HAP-1 (cell line): ENCODE measurements at regions not wholly inside any gene's neighbourhood (a gene's known extent, or its start where the extent isn't known, plus 50 kb on each side); places are given as distances from the start of the nearest gene placed in this dataset.
"Not testable (repeated sequence)": the region's sequence is repeated elsewhere in the genome, so short reads cannot be mapped to it uniquely, and the experiment has no call there.

ENCODE experiments used
- DNase-seq, 2 experiments: peaks; one replicate each; pipeline ENCODE4 v3.0.0-alpha.2; 2016 to 2020; ENCODE audit warnings: low spot score in 2 of 2
- H3K27me3 ChIP-seq: fragments of 250-450 bp; sonication (Bioruptor Pico); 2 replicates; pipeline ENCODE4 v1.5.1; 2020; ENCODE audit warnings: low read depth, mild to moderate bottlenecking, moderate library complexity
- H3K36me3 ChIP-seq: fragments of 250-450 bp; sonication (Bioruptor Pico); replicated peaks from 2 replicates; pipeline ENCODE4 v1.5.1; 2020; ENCODE audit warnings: mild to moderate bottlenecking
- H3K4me1 ChIP-seq: fragments of 250-450 bp; sonication (Bioruptor Pico); 2 replicates; pipeline ENCODE4 v1.5.1; 2020; ENCODE audit warnings: mild to moderate bottlenecking
- H3K4me3 ChIP-seq: fragments of 250-450 bp; sonication (Bioruptor Pico); 2 replicates; pipeline ENCODE4 v1.5.1; 2020; ENCODE audit warnings: mild to moderate bottlenecking, moderate library complexity
- H3K9me3 ChIP-seq: fragments of 250-450 bp; sonication (Bioruptor Pico); 2 replicates; pipeline ENCODE4 v1.5.1; 2020; ENCODE audit warnings: mild to moderate bottlenecking, moderate library complexity
- in situ Hi-C: fragments of 300-500 bp; cut with MboI; formaldehyde crosslinking; loops from 3 replicates; pipeline ENCODE4 v1.14.3; 2020; ENCODE audit warnings: low sequenced_read_pairs, inconsistent platforms, mixed read lengths

DNA sequence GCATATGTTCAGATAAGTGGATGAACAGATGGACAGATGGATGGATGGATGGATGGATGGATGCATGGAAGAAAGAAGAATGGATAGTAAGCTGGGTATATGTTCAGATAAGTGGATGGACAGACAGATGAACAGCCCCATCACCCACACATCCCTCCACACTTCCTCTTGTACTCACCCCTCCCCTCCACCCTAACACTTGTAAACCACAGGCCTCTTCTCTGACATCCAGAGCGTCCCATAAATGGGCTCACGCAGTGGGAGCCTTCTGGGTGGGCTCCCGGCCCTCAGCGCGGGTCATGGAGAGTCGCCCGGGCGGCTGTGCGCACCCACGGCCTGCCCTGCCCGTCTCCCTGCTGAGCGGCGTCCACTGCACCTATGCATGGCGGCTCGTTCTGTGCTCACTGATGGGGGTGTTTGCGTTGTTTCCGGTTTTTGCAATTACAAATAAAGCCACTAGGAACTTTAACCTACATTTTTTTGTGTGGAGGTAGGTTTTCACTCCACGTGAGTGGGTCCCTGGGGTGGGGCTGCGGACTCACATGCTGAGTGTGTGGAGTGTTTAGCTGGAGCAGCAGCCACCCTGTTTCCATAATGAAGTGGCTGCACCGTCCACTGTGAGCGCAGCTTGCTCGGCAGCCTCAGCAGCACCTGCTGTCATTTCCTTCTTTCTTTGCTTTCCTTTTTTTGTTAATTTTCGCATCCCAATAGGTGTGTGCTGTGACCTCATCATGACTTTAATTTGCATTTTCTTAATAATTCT, 78.8 kb upstream of the SFSWAP start:
- H3K36me3 ChIP-seq, H3K4me1 ChIP-seq, DNase-seq, H3K4me3 ChIP-seq, H3K9me3 ChIP-seq, H3K27me3 ChIP-seq, in situ Hi-C loops: not testable (repeated sequence)

DNA sequence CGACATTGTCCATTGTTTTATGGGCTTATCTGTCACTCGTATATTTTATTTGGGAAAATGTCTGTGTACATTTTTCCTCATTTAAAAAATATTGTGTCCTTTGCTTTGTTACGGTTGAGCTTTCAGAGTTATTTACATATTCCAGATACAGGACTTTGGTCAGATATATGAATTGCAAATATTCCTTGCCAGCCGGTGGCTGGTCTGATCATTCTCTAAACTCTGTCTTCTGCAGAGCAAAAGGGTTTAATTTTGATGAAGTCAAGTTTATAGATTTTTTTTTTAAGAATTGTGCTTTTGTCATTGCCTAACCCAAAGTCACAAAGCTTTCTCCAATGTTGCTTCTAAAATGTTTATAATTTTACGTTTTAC, 78.3 kb upstream of the SFSWAP start:
- H3K36me3 ChIP-seq, H3K9me3 ChIP-seq, H3K4me1 ChIP-seq, H3K27me3 ChIP-seq, in situ Hi-C loops, H3K4me3 ChIP-seq, DNase-seq: not testable (repeated sequence)

DNA sequence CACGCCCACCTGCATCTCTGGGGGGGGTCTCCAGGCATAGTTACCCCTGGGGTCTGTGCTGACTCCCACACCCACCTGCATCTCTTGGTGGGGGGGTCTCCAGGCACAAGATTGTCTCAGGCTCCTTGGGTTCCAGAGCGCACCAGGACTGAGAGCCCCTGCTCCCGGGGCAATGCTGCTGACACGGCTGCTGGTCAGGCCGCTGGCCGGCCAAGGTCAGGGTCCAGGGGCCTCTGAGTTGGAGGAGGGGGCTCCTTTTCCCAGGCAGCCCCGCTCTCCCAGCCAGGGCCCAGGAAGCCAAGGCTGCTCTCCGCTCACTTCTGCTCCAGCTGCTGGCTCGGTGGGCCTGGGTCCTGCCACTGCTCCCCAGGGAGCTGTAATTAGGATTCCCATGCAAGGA, 77.3 kb upstream of the SFSWAP start:
- in situ Hi-C loops, H3K36me3 ChIP-seq, DNase-seq, H3K27me3 ChIP-seq, H3K9me3 ChIP-seq, H3K4me1 ChIP-seq, H3K4me3 ChIP-seq: not testable (repeated sequence)

DNA sequence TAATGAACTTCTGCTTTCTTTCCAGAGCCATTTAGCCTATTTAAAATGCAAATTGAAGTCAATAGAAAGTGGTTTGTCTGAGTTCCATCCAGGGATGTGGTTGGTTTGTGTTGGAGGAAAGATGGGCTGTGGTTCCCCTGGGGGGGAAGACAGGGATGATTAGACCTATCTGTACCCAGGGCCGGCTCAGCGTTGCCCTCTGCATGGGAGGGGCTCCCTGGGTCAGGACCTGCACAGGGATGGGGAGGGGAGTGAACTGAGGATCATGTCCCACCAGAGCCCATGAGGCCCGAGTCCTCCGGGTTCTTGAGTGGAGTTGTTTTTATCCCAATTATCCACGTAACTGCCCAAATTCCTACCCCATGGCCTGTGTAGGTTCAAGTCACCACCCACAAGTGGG, 76.9 kb upstream of the SFSWAP start:
- Histone ChIP-seq H3K9me3 (no peaks in the 10 kb centered on the region), H3K4me3 (no peak overlapping the region), H3K4me1 (no peaks in the 10 kb centered on the region), H3K36me3 (no peaks in the 10 kb centered on the region), H3K27me3 (no peaks in the 10 kb centered on the region)
- in situ Hi-C loops: no loop called here
- no peak for DNase-seq

DNA sequence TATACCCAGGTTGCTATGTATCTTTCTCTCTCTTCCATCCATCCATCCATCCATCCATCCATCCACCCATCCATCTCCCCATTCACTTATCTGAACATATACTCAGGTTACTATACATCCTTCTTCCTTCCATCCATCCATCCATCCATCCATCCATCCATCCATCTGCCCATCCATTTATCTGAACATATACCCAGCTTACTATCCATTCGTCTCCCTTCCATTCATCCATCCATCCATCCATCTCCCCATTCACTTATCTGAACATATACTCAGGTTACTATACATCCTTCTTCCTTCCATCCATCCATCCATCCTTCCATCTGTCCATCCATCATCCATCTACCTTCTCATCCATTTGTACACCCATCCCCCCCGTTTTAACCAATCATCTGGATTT, 75.9 kb upstream of the SFSWAP start:
- H3K36me3 ChIP-seq, H3K9me3 ChIP-seq, H3K27me3 ChIP-seq, DNase-seq, H3K4me1 ChIP-seq, in situ Hi-C loops, H3K4me3 ChIP-seq: not testable (repeated sequence)

DNA sequence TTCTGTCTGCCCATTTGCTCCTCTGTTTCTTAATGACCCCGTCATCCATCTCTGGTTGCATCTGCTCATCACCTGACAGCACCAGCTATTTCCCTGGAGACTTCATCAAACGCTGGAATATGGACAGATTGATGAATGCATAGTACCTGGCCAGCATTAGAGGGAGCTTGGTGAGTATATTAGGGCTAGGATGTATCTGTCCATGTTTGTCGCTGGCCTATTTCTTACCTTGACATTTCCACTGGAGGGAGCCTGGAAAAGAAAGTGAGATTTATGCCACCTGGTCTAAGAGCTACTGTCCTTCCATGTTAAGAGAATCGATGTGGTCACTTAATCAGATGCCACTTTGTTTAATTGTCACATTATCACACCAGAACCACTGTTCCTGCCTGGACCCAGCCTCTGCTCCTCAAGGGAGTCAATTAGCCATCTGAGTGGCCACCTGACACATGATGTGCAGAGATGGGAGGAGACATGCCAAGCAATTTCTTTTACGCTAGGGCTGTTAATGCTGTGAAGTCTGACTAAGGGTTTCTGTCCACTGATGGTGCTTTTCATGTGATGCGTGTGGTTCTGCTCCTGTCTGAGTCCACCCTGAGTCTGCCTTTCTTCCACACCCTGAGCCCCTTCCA, 75.3 kb upstream of the SFSWAP start:
- Histone ChIP-seq H3K36me3 (no peaks in the 10 kb centered on the region), H3K4me3 (no peak overlapping the region), H3K9me3 (no peaks in the 10 kb centered on the region), H3K4me1 (no peaks in the 10 kb centered on the region), H3K27me3 (no peaks in the 10 kb centered on the region)
- in situ Hi-C loops: no loop called here
- DNase-seq: no peak

DNA sequence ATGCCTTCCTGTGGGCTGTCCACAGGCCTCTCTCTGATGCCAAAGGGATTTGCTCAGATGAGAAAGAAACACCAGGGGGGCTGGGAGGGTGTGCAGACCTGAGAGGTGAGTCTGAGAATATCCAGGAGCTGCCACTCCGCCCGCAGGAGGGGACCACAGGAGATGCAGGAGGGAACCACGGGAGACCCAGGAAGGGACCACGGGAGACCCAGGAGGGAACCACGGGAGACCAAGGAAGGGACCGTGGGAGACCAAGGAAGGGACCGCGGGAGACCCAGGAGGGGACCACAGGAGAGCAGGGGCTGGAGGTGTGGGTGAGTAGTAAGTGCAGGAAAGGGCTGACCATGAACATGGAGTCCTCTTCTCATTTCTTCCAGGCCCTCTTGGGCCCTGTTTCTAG, 74.6 kb upstream of the SFSWAP start:
- in situ Hi-C loops: no loop called here

DNA sequence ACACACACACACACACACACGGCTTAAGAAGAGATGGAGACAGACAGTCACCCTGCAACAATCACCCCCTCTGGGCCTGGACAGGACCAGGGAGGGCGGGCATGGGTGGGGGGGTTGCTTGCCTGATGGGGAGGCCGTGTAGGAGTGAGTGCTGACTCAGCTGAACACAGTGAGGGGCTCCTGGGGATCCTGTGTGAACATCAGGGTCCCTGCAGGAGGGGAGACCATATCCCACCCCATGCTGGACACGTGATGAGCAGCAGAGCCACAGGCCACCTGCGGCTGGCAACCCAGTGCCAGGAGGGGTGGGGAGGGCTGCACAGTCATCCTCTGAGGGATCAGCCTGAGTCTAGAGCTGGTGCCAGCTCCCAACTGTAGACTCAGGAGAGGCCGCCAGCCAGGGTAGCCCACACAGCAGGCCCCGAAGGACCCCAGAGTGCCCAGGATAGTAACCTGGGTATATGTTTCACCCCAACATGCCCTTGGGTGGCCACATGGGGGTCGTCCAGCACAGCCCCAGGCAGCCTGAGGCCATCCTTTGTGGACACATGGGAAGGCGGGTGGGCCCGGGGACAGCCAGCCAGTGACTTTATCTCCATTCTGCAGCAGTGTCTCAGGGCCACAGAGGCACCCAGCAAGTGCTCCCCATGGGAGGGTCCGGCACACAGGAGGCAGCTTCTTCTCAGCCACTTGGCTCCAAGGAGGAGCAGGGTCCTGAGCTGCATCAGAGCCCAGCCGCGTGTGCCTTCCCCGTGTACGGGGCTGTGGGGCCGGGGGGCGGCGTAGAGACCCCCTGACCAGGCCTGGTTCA, 73.7 kb upstream of the SFSWAP start:
- Histone ChIP-seq H3K27me3 (no peaks in the 10 kb centered on the region), H3K4me1 (no peaks in the 10 kb centered on the region), H3K36me3 (no peaks in the 10 kb centered on the region), H3K9me3 (no peaks in the 10 kb centered on the region), H3K4me3 (no peak overlapping the region)
- in situ Hi-C loops: no loop called here
- DNase-seq: no peak

More for the DNA sequence above, 74.6 kb upstream of the SFSWAP start:
- Histone ChIP-seq H3K4me1 (no peaks in the 10 kb centered on the region), H3K36me3 (no peaks in the 10 kb centered on the region), H3K27me3 (no peaks in the 10 kb centered on the region), H3K4me3 (no peak overlapping the region), H3K9me3 (no peaks in the 10 kb centered on the region)
- DNase-seq: no peak

DNA sequence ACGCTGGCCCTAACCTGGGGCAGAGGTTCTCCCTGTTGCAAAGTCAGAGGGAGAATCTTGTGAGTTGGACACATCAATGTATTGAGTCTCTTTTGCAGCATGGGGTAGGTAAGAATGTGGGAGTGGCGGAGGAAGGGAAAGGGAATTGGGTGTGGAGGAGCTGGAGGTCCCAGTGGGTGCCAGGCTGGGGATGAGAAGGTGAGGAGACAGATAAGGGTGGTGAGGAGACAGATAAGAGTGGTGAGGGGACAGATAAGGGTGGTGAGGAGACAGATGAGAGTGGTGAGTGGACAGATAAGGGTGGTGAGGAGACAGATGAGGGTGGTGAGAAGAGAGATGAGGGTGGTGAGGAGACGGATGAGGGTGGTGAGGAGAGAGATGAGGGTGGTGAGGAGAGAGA, 72.9 kb upstream of the SFSWAP start:
- Histone ChIP-seq H3K36me3 (no peaks in the 10 kb centered on the region), H3K4me1 (no peaks in the 10 kb centered on the region), H3K27me3 (no peaks in the 10 kb centered on the region), H3K4me3 (no peak overlapping the region), H3K9me3 (no peaks in the 10 kb centered on the region)
- in situ Hi-C loops: no loop called here
- no peak for DNase-seq

DNA sequence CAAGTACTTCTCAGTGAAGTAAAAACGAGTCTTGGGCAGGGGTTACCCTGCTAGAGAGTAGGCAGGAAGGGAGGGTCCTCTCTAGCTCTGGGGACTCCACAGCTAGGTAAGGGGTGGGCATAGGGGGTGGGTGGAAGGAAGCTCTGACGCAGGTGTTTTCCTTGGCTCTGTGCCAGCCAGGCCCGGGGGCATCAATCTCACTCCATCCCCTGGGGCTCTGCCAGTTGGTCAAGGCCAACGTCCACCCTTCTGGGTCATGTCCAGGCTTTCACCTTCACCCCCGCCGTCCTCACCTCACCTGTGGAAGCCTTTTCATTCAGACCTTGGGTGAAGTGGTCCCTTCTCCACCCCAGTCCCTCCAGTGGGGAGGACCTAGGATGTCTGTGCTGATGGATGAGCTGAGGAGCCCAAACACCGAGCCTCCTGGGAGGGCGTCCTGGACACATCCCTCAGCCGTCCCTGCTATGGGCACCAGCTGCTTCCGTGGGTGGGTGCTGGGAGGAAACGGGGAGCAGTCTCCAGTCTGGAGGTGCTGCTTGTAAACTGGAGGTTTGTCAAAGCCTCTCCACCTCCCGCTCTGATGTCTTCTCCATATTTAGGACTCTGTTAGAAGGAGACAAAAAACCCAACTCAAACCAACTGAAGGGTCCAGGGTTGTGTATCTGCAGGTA, 71.5 kb upstream of the SFSWAP start:
- in situ Hi-C loops: no loop called here

DNA sequence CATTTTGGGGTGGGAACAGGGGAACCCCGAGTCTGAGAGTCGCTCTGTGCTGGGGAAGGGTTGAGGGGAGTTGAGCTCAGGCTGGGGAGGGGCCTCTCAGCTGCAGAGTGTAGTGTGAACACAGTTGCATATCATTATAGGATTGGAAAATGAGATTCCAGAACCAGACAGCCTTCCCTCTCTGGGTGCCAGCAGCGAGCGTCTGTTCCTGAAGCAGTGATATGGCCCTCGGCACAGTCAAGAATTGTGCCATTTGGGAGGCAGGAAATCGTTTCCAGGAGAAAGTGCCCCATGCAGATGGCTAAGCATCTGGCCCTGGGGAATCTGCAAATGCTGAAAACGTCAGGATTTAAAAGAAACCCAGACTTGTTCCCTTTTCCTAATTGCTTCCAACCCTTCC, 70.4 kb upstream of the SFSWAP start:
- in situ Hi-C loops: no loop called here

More for the DNA sequence above, 71.5 kb upstream of the SFSWAP start:
- no peak overlapping the region for H3K4me3 ChIP-seq
- DNase-seq: no peak
- no peaks in the 10 kb centered on the region for H3K27me3 ChIP-seq
- H3K9me3 ChIP-seq: no peaks in the 10 kb centered on the region
- no peaks in the 10 kb centered on the region for H3K4me1 ChIP-seq
- no peaks in the 10 kb centered on the region for H3K36me3 ChIP-seq

DNA sequence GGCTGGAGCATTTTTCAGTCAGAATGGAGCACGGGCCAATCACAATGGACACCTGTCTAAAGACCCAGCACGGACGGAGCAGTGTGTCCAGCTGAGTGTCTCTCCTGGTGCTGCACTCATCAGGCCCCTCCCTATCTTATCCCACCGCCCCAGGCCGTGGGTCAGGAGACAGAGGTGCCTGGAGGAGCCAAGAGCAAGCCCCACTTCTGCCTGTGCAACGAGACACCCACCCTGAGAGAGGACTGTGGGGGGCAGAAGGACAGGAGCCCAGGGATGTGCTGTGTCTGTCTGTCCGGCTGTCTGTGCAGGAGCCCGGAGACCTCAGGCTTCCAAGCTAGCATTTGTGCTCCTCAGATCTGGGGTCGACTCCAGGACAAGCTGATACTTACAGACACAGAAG, 69.6 kb upstream of the SFSWAP start:
- Histone ChIP-seq H3K4me1 (no peaks in the 10 kb centered on the region), H3K4me3 (no peak overlapping the region), H3K36me3 (no peaks in the 10 kb centered on the region), H3K9me3 (no peaks in the 10 kb centered on the region), H3K27me3 (no peaks in the 10 kb centered on the region)
- DNase-seq: no peak
- in situ Hi-C loops: no loop called here

More for the DNA sequence above, 70.4 kb upstream of the SFSWAP start:
- no peak for DNase-seq
- no peaks in the 10 kb centered on the region for H3K9me3 ChIP-seq
- H3K27me3 ChIP-seq: no peaks in the 10 kb centered on the region
- no peaks in the 10 kb centered on the region for H3K36me3 ChIP-seq
- H3K4me3 ChIP-seq: no peak overlapping the region
- no peaks in the 10 kb centered on the region for H3K4me1 ChIP-seq

DNA sequence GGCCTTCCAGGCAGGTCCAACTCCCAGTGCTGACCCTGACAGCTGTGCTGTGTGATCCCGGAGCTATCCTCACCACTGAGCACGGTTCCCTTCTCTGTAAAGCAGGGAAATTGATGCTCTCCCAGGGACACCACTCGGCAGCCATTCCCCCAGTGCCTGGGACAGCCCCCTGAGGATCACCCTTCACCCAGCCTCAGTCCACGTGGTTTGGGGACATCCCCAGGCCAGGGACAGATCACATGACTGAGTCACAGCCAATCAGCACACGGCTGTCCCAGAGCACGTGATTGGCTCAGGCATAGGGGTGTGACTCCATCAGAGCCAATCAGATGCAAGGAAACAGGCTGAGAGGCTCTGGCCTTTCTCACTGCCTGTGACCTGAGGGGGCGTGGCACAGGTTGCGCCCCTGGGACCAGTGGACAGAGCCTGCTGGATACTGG, 68.8 kb upstream of the SFSWAP start:
- peak in 1 of 2 experiments; percentile 35 for DNase-seq
- H3K9me3 ChIP-seq: no peaks in the 10 kb centered on the region

DNA sequence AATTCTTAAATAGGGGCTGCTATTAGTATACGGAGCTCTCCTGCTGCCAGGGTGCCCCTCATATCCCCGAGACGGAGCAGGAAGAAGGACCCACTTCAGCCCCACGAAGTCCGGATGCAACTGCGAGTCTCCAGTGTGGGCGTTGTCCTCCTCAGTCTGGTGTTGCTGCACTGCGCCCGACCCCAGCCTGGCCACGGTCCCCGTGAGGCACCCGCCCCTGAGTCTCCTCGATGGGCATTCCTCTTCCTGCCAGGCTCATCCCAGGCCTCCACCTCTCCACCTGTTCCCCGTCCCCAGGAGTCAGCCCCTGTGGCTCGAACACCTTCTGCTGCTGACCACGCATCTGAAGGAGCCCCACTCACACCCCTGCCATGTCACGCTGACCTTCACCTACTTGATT, 68.1 kb upstream of the SFSWAP start:
- H3K4me1 ChIP-seq: no peaks in the 10 kb centered on the region
- H3K4me3 ChIP-seq: no peak overlapping the region
- no peaks in the 10 kb centered on the region for H3K9me3 ChIP-seq
- H3K36me3 ChIP-seq: no peaks in the 10 kb centered on the region
- no peaks in the 10 kb centered on the region for H3K27me3 ChIP-seq
- DNase-seq: no peak
- in situ Hi-C loops: no loop called here

More for the DNA sequence above, 68.8 kb upstream of the SFSWAP start:
- in situ Hi-C loops: no loop called here
- H3K4me1 ChIP-seq: no peaks in the 10 kb centered on the region
- H3K27me3 ChIP-seq: no peaks in the 10 kb centered on the region
- H3K4me3 ChIP-seq: no peak overlapping the region
- H3K36me3 ChIP-seq: no peaks in the 10 kb centered on the region
